Caco-2 (cell line): ENCODE measurements at regions not wholly inside any gene's neighbourhood (a gene's known extent, or its start where the extent isn't known, plus 50 kb on each side); places are given as distances from the start of the nearest gene placed in this dataset.

Experiments
- BruUV-seq: library from RNA; stranded (reverse); fragments of 400-500 nt; replicated peaks from 2 replicates; lab custom pipeline; 2021; lab: Mats Ljungman, UMichigan
- CTCF ChIA-PET: fragments of 300-600 bp; sonication (Branson Sonifier 250); formaldehyde crosslinking; loops from one replicate; lab custom pipeline; 2022; ENCODE audit warnings: antibody characterized with exemption; lab: Charles Lee
- POLR2A ChIA-PET: fragments of 300-600 bp; sonication (Branson Sonifier 250); formaldehyde crosslinking; loops from one replicate; lab custom pipeline; 2022; ENCODE audit warnings: antibody characterized with exemption; lab: Charles Lee
- DNase-seq, 2 experiments: peaks; one replicate each; pipeline versions ENCODE4 v3.0.0 to v3.0.0-alpha.2; 2020 to 2022
- H3K27me3 ChIP-seq: replicated peaks from 2 replicates; pipeline ENCODE4 v1.6.0; 2011; ENCODE audit warnings: low read length; ENCODE audit not compliant: control insufficient read depth, insufficient read depth
- H3K36me3 ChIP-seq: 2 replicates; pipeline ENCODE4 v1.5.1; 2011; ENCODE audit warnings: low read length; ENCODE audit not compliant: control insufficient read depth, insufficient read depth
- H3K4me1 ChIP-seq: fragments of 250-450 bp; sonication (Bioruptor Pico); 2 replicates; pipeline ENCODE4 v1.5.1; 2020; ENCODE audit warnings: mild to moderate bottlenecking
- H3K4me3 ChIP-seq: 2 replicates; pipeline ENCODE4 v1.5.1; 2011; ENCODE audit warnings: low read depth, mild to moderate bottlenecking, control low read depth, low read length
- H3K9me3 ChIP-seq: fragments of 250-450 bp; sonication (Bioruptor Pico); 2 replicates; pipeline ENCODE4 v1.5.1; 2020; ENCODE audit warnings: mild to moderate bottlenecking, moderate library complexity
- H3K27ac Mint-ChIP-seq: one replicate; pipeline ENCODE4 v1.8.0; 2022; ENCODE audit warnings: mixed read lengths; ENCODE audit not compliant: unreplicated experiment
- H3K27me3 Mint-ChIP-seq: one replicate; pipeline ENCODE4 v1.8.0; 2022; ENCODE audit warnings: mixed read lengths; ENCODE audit not compliant: insufficient read depth, unreplicated experiment
- H3K36me3 Mint-ChIP-seq: one replicate; pipeline ENCODE4 v1.8.0; 2022; ENCODE audit warnings: mild to moderate bottlenecking, mixed read lengths; ENCODE audit not compliant: insufficient read depth, unreplicated experiment
- H3K4me1 Mint-ChIP-seq: one replicate; pipeline ENCODE4 v1.8.0; 2022; ENCODE audit warnings: low read depth, mixed read lengths; ENCODE audit not compliant: unreplicated experiment
- H3K4me3 Mint-ChIP-seq: one replicate; pipeline ENCODE4 v1.8.0; 2022; ENCODE audit warnings: mild to moderate bottlenecking, moderate library complexity, mixed read lengths; ENCODE audit not compliant: unreplicated experiment
- H3K9me3 Mint-ChIP-seq: one replicate; pipeline ENCODE4 v1.8.0; 2022; ENCODE audit warnings: mixed read lengths; ENCODE audit not compliant: unreplicated experiment
- intact Hi-C: fragments of 100-400 bp; cut with micrococcal nuclease; formaldehyde crosslinking; loops from one replicate; pipeline ENCODE4 v1.10.0; 2022; ENCODE audit not compliant: unreplicated experiment
- TF ChIP-seq, protein P1 (sequence below), 2 experiments: fragments of 200-600 bp in 1 of 2; IDR thresholded peaks; 1 replicate in 1 of 2; 2 replicates in 1 of 2; pipeline versions ENCODE4 v1.5.1 to v1.8.0; 2011 to 2022; ENCODE audit warnings: antibody characterized with exemption in 1 of 2, control low read depth in 1 of 2, inconsistent platforms in 1 of 2, low read depth in 1 of 2, low read length in 1 of 2, mild to moderate bottlenecking in 1 of 2, moderate library complexity in 1 of 2; ENCODE audit not compliant: insufficient read depth in 1 of 2, severe bottlenecking in 1 of 2, unreplicated experiment in 1 of 2

DNA sequence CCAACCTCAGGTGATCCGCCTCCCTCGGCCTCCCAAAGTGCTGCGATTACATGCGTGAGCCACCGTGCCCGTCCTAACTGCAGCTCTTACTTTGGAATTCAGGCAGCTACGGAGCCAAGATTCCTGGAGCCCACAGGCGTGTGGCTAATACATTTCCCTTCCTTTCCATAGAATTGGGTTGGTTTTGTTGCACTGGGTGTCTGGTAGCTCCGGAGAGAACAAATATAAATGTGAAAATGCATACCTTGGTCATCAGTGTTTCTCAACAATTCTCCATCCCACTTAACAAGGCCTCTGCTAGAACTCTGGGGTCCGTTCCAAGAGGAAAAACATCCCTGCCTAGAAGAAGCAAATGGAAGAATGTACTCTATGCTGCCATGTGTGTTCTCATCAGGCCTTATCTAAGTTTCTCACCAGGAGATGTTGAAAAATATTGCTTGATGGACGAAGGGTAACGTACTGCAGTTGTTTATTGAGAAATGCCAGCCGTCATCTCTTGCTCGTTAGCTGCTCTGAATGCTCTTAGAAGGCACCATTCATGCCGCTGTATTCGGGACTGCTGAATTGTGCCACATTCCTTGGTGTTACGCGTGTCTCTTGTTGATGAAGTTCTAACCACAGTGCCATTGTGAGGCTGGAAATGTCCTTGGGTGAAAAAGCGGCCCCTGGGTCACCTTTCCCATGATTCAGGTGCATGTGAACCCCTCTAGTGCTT lies 50.5 kb upstream of the CD99 start:
- CTCF ChIA-PET = no interaction called here
- Mint-ChIP-seq H3K27ac (no peak overlapping the region), H3K4me3 (no peak overlapping the region), H3K9me3 (no peaks in the 10 kb centered on the region), H3K27me3 (no peaks in the 10 kb centered on the region), H3K4me1 (no peaks in the 10 kb centered on the region), H3K36me3 (peaks cover 42% of the 10 kb centered on the region)
- Histone ChIP-seq H3K36me3 (peaks cover 2% of the 10 kb centered on the region; the same call in 1 of the 2 replicates), H3K27me3 (no peaks in the 10 kb centered on the region), H3K9me3 (no peaks in the 10 kb centered on the region), H3K4me1 (no peaks in the 10 kb centered on the region), H3K4me3 (no peak overlapping the region)
- BruUV-seq = no TSS peak
- POLR2A ChIA-PET = no interaction called here
- DNase-seq = no peak
- TF ChIP-seq, protein P1, sequence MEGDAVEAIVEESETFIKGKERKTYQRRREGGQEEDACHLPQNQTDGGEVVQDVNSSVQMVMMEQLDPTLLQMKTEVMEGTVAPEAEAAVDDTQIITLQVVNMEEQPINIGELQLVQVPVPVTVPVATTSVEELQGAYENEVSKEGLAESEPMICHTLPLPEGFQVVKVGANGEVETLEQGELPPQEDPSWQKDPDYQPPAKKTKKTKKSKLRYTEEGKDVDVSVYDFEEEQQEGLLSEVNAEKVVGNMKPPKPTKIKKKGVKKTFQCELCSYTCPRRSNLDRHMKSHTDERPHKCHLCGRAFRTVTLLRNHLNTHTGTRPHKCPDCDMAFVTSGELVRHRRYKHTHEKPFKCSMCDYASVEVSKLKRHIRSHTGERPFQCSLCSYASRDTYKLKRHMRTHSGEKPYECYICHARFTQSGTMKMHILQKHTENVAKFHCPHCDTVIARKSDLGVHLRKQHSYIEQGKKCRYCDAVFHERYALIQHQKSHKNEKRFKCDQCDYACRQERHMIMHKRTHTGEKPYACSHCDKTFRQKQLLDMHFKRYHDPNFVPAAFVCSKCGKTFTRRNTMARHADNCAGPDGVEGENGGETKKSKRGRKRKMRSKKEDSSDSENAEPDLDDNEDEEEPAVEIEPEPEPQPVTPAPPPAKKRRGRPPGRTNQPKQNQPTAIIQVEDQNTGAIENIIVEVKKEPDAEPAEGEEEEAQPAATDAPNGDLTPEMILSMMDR (IDR thresholded peaks at IDR 0.05; ENCODE audit: insufficient read depth in 1 of 2, low read depth in 1 of 2, low read length in 1 of 2, severe bottlenecking in 1 of 2, unreplicated experiment in 1 of 2) = no peak
- intact Hi-C loops = no loop called here

DNA sequence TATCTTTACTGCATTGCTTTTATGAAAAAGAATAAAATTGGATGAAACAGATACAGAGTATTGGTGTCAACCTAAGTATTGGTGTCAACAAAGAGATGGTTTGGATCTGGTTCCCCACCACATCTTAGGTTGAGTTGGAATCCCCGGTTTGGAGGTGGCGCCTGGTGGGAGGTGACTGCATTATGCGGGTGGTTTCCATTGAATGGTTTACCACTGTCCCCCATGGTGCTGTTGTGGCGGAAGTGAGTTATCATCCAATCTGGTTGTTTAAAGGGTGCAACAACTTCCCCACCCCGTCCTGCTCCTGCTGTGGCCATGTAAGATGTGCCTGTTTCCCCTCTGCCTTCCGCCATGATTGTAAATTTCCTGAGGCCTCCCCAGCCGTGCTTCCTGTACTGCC lies 52.8 kb upstream of the CD99 start:
- H3K9me3 ChIP-seq = no peaks in the 10 kb centered on the region
- DNase-seq = no peak
- Mint-ChIP-seq H3K9me3 (no peaks in the 10 kb centered on the region), H3K27ac (no peak overlapping the region), H3K4me1 (no peaks in the 10 kb centered on the region), H3K36me3 (peaks cover 32% of the 10 kb centered on the region), H3K4me3 (no peak overlapping the region), H3K27me3 (no peaks in the 10 kb centered on the region)
- ChIA-PET CTCF (no interaction called here), POLR2A (no interaction called here)
- no peak overlapping the region for H3K4me3 ChIP-seq
- peaks cover 2% of the 10 kb centered on the region for H3K36me3 ChIP-seq
- TF ChIP-seq, protein P1 (IDR thresholded peaks at IDR 0.05; ENCODE audit: insufficient read depth in 1 of 2, low read depth in 1 of 2, low read length in 1 of 2, severe bottlenecking in 1 of 2, unreplicated experiment in 1 of 2) = no peak
- H3K4me1 ChIP-seq = no peaks in the 10 kb centered on the region
- BruUV-seq = no TSS peak
- H3K27me3 ChIP-seq = no peaks in the 10 kb centered on the region
- intact Hi-C loops = no loop called here

DNA sequence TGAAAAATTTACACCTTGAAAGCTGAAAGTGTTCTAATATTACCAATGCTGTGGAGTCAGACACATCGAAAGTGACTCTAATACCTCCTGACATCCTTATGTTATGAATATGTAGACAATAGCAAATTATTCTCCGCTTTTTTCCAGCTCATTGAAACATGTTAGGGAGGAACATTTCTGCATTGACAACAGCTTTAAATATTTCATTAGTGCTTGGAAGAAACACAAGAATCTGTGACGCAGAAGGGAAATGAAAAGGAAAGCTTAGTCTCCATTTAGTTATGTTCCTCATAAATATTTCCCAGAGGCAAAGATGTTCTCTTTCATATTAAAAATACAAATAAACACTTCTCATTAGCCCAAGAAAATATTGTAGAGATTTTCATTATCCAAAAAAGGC lies 55.8 kb upstream of the CD99 start:
- CTCF ChIA-PET = no interaction called here
- intact Hi-C loops = no loop called here
- H3K27me3 ChIP-seq = no peaks in the 10 kb centered on the region
- TF ChIP-seq, protein P1 (IDR thresholded peaks at IDR 0.05; ENCODE audit: insufficient read depth in 1 of 2, low read depth in 1 of 2, low read length in 1 of 2, severe bottlenecking in 1 of 2, unreplicated experiment in 1 of 2) = no peak
- H3K27ac Mint-ChIP-seq = no peak overlapping the region
- H3K36me3 ChIP-seq = peaks cover 2% of the 10 kb centered on the region
- no peak overlapping the region for H3K4me3 Mint-ChIP-seq
- H3K4me1 ChIP-seq = no peaks in the 10 kb centered on the region
- peaks cover 12% of the 10 kb centered on the region for H3K9me3 Mint-ChIP-seq
- no peaks in the 10 kb centered on the region for H3K9me3 ChIP-seq
- no peaks in the 10 kb centered on the region for H3K4me1 Mint-ChIP-seq
- no peak overlapping the region for H3K4me3 ChIP-seq
- H3K36me3 Mint-ChIP-seq = peaks cover 45% of the 10 kb centered on the region
- no TSS peak for BruUV-seq
- POLR2A ChIA-PET = no interaction called here
- no peak for DNase-seq
- H3K27me3 Mint-ChIP-seq = no peaks in the 10 kb centered on the region
